NT2/D1 (cell line): ENCODE measurements at regions not wholly inside any gene's neighbourhood (a gene's known extent, or its start where the extent isn't known, plus 50 kb on each side); places are given as distances from the start of the nearest gene placed in this dataset.

Source experiments
- SUZ12 ChIP-seq: IDR thresholded peaks from 2 replicates; pipeline ENCODE4 v1.6.1; 2011; ENCODE audit not compliant: insufficient read length, insufficient read depth; ENCODE audit errors: extremely low read depth
- YY1 ChIP-seq: IDR thresholded peaks from 2 replicates; pipeline ENCODE4 v1.6.1; 2011; ENCODE audit not compliant: insufficient read length, insufficient read depth
- ZNF274 ChIP-seq: IDR thresholded peaks from 2 replicates; pipeline ENCODE4 v1.6.1; 2011; ENCODE audit warnings: mild to moderate bottlenecking, low read depth, low read length

DNA sequence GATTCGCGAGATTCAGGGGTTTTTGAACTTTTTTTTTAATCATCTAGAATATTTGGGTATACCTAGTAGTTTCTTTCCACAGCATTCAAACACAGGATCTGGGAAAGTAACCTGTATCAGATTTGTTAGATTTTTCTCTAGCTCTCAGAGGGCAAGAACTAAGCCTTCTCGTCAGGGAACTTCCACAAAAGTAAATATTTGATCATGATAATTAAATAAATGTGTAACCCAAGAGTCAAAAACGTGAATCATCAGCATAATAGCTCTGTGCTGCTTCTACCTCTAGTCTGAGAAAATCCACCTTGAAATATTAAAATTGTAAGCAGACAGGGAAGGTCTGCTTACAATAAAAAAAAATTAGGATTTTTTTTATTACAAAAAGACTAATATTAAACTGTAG lies 225.7 kb upstream of the SPOPL start:
- TF ChIP-seq YY1, result no peak
- no peak for TF ChIP-seq ZNF274
- no peak for TF ChIP-seq SUZ12
